ENCODE measurements at regions not wholly inside any gene's neighbourhood (a gene's known extent, or its start where the extent isn't known, plus 50 kb on each side); places are given as distances from the start of the nearest gene placed in this dataset.

DNA sequence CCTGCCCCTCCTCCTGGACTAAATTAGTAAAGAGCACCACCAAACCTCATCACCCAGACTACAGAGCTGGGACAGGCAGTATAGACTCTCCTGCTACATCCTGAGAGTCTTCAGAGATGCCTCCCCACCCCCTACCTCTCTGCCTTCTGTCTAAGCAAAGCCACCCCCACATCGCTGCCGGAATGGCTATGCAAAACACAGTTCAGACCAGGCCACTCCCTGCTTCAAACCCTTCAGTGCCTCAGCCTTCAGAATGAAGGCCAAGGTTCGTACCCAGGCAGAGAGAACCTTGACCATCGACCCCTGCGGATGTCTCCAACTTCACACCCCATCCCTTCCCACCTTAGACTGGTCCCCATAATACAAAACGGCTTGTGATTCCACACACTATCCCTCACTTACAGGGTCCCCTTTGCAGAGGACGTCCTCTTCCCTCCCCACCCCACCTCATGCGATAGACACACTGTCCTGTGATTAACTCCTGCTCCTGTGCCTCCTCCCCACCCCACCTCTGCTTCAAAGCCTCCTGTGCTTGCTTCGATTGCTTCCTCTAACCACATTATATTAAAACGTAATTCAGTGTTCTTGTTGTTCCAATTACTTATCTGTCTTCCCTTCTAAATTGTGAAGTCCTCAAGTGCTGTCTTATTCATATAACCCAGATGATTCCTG is 175.3 kb downstream of the UACA start:
- TF ChIP-seq GATA3 (IDR thresholded peaks at IDR 0.05; ENCODE audit: low read depth, low read length): no peak
- TF ChIP-seq GATA2 (IDR thresholded peaks at IDR 0.05; ENCODE audit: low read depth, low read length): no peak
